Activated CD4-positive, alpha-beta memory T cell treated with anti-CD3 and anti-CD28 coated beads, Interleukin-2, amount 10 ng/mL, durations not matched to agents 7 days and 5 days (primary cell): ENCODE measurements at regions not wholly inside any gene's neighbourhood (a gene's known extent, or its start where the extent isn't known, plus 50 kb on each side); places are given as distances from the start of the nearest gene placed in this dataset.
"Not testable (repeated sequence)": the region's sequence is repeated elsewhere in the genome, so short reads cannot be mapped to it uniquely, and the experiment has no call there.

Source experiments
- CTCF ChIA-PET: fragments of 350-600 bp; sonication (Branson Sonifier 250); formaldehyde crosslinking; loops from one replicate; lab custom pipeline; 2021; ENCODE audit warnings: antibody characterized with exemption, inconsistent platforms; lab: Charles Lee
- POLR2A ChIA-PET: fragments of 350-600 bp; sonication (Branson Sonifier 250); formaldehyde crosslinking; loops from one replicate; lab custom pipeline; 2021; ENCODE audit warnings: antibody characterized with exemption; lab: Charles Lee
- DNase-seq: peaks from one replicate; pipeline ENCODE4 v3.0.0-alpha.2; 2020
- H3K27ac Mint-ChIP-seq: one replicate; pipeline ENCODE4 v1.8.0; 2021; ENCODE audit warnings: mild to moderate bottlenecking, mixed read lengths
- H3K27me3 Mint-ChIP-seq: one replicate; pipeline ENCODE4 v1.8.0; 2021; ENCODE audit warnings: mixed read lengths
- H3K36me3 Mint-ChIP-seq: one replicate; pipeline ENCODE4 v1.8.0; 2021; ENCODE audit warnings: low read depth, mixed read lengths
- H3K4me1 Mint-ChIP-seq: one replicate; pipeline ENCODE4 v1.8.0; 2021; ENCODE audit warnings: mixed read lengths
- H3K4me3 Mint-ChIP-seq: one replicate; pipeline ENCODE4 v1.8.0; 2021; ENCODE audit warnings: mild to moderate bottlenecking, mixed read lengths
- H3K9me3 Mint-ChIP-seq: one replicate; pipeline ENCODE4 v1.8.0; 2021; ENCODE audit warnings: mixed read lengths

- ChIA-PET POLR2A (no interaction called here), CTCF (no interaction called here)
- DNase-seq = no peak
- no peaks in the 10 kb centered on the region for H3K36me3 Mint-ChIP-seq
- no peak overlapping the region for H3K27ac Mint-ChIP-seq
- no peak overlapping the region for H3K4me3 Mint-ChIP-seq
- H3K4me1 Mint-ChIP-seq = no peaks in the 10 kb centered on the region
- no peaks in the 10 kb centered on the region for H3K27me3 Mint-ChIP-seq
- H3K9me3 Mint-ChIP-seq = no peaks in the 10 kb centered on the region
Observed at GRCh38 chr17:13154930-13155329, 137.1 kb upstream of the ELAC2 start.

GRCh38 chr17:13154398-13154797, 136.6 kb upstream of the ELAC2 start:
- H3K9me3 Mint-ChIP-seq = no peaks in the 10 kb centered on the region
- H3K27ac Mint-ChIP-seq = no peak overlapping the region
- DNase-seq = no peak
- no peaks in the 10 kb centered on the region for H3K4me1 Mint-ChIP-seq
- H3K27me3 Mint-ChIP-seq = no peaks in the 10 kb centered on the region
- POLR2A ChIA-PET = no interaction called here
- H3K4me3 Mint-ChIP-seq = no peak overlapping the region
- CTCF ChIA-PET = no interaction called here
- no peaks in the 10 kb centered on the region for H3K36me3 Mint-ChIP-seq

GRCh38 chr17:13153036-13153435, 135.2 kb upstream of the ELAC2 start:
- CTCF ChIA-PET = no interaction called here
- no peak for DNase-seq
- no peaks in the 10 kb centered on the region for H3K9me3 Mint-ChIP-seq
- no peaks in the 10 kb centered on the region for H3K36me3 Mint-ChIP-seq
- H3K27me3 Mint-ChIP-seq = no peaks in the 10 kb centered on the region
- POLR2A ChIA-PET = no interaction called here
- no peak overlapping the region for H3K27ac Mint-ChIP-seq
- no peaks in the 10 kb centered on the region for H3K4me1 Mint-ChIP-seq
- H3K4me3 Mint-ChIP-seq = no peak overlapping the region

- no peaks in the 10 kb centered on the region for H3K36me3 Mint-ChIP-seq
- no peaks in the 10 kb centered on the region for H3K4me1 Mint-ChIP-seq
- ChIA-PET POLR2A (no interaction called here), CTCF (no interaction called here)
- H3K27me3 Mint-ChIP-seq = no peaks in the 10 kb centered on the region
- H3K9me3 Mint-ChIP-seq = no peaks in the 10 kb centered on the region
- no peak overlapping the region for H3K4me3 Mint-ChIP-seq
- DNase-seq = no peak
- H3K27ac Mint-ChIP-seq = no peak overlapping the region
Observed at GRCh38 chr17:13152501-13152900, 134.7 kb upstream of the ELAC2 start.

GRCh38 chr17:13150738-13151137, 132.9 kb upstream of the ELAC2 start:
- H3K27ac Mint-ChIP-seq, H3K27me3 Mint-ChIP-seq, H3K36me3 Mint-ChIP-seq, H3K4me3 Mint-ChIP-seq, H3K4me1 Mint-ChIP-seq, DNase-seq, H3K9me3 Mint-ChIP-seq, POLR2A ChIA-PET, CTCF ChIA-PET: not testable (repeated sequence)

- no peak for DNase-seq
- ChIA-PET POLR2A (no interaction called here), CTCF (no interaction called here)
- Mint-ChIP-seq H3K4me3 (no peak overlapping the region), H3K27ac (no peak overlapping the region), H3K27me3 (peaks cover 4% of the 10 kb centered on the region), H3K9me3 (peaks cover 10% of the 10 kb centered on the region), H3K36me3 (no peaks in the 10 kb centered on the region), H3K4me1 (no peaks in the 10 kb centered on the region)
Observed at GRCh38 chr17:13143001-13143400, 125.2 kb upstream of the ELAC2 start.

GRCh38 chr17:13140750-13141149, 122.9 kb upstream of the ELAC2 start:
- Mint-ChIP-seq H3K9me3 (peaks cover 15% of the 10 kb centered on the region), H3K36me3 (no peaks in the 10 kb centered on the region), H3K4me3 (no peak overlapping the region), H3K27me3 (peaks cover 4% of the 10 kb centered on the region), H3K4me1 (no peaks in the 10 kb centered on the region), H3K27ac (no peak overlapping the region)
- POLR2A ChIA-PET = no interaction called here
- no peak for DNase-seq
- CTCF ChIA-PET = no interaction called here

GRCh38 chr17:13135506-13135905, 117.7 kb upstream of the ELAC2 start:
- H3K4me1 Mint-ChIP-seq = no peaks in the 10 kb centered on the region
- peaks cover 19% of the 10 kb centered on the region for H3K9me3 Mint-ChIP-seq
- peaks cover 4% of the 10 kb centered on the region for H3K27me3 Mint-ChIP-seq
- CTCF ChIA-PET = no interaction called here
- POLR2A ChIA-PET = no interaction called here
- no peak for DNase-seq
- H3K27ac Mint-ChIP-seq = no peak overlapping the region
- H3K36me3 Mint-ChIP-seq = no peaks in the 10 kb centered on the region
- no peak overlapping the region for H3K4me3 Mint-ChIP-seq

- Mint-ChIP-seq H3K4me3 (no peak overlapping the region), H3K27ac (no peak overlapping the region), H3K9me3 (peaks cover 13% of the 10 kb centered on the region), H3K36me3 (no peaks in the 10 kb centered on the region), H3K27me3 (peaks cover 4% of the 10 kb centered on the region), H3K4me1 (no peaks in the 10 kb centered on the region)
- ChIA-PET CTCF (no interaction called here), POLR2A (no interaction called here)
- DNase-seq = no peak
Observed at GRCh38 chr17:13134076-13134475, 116.2 kb upstream of the ELAC2 start.

GRCh38 chr17:13131225-13131624, 113.4 kb upstream of the ELAC2 start:
- Mint-ChIP-seq H3K4me1 (no peaks in the 10 kb centered on the region), H3K4me3 (no peak overlapping the region), H3K27ac (no peak overlapping the region), H3K9me3 (peaks cover 4% of the 10 kb centered on the region), H3K36me3 (no peaks in the 10 kb centered on the region), H3K27me3 (peaks cover 4% of the 10 kb centered on the region)
- no peak for DNase-seq
- ChIA-PET CTCF (no interaction called here), POLR2A (no interaction called here)

GRCh38 chr17:13129356-13129755, 111.5 kb upstream of the ELAC2 start:
- Mint-ChIP-seq H3K4me1 (no peaks in the 10 kb centered on the region), H3K27ac (no peak overlapping the region), H3K36me3 (no peaks in the 10 kb centered on the region), H3K4me3 (no peak overlapping the region), H3K27me3 (no peaks in the 10 kb centered on the region), H3K9me3 (no peaks in the 10 kb centered on the region)
- CTCF ChIA-PET = no interaction called here
- no peak for DNase-seq
- POLR2A ChIA-PET = no interaction called here

GRCh38 chr17:13128676-13129075, 110.8 kb upstream of the ELAC2 start:
- no peaks in the 10 kb centered on the region for H3K27me3 Mint-ChIP-seq
- H3K27ac Mint-ChIP-seq = no peak overlapping the region
- H3K36me3 Mint-ChIP-seq = no peaks in the 10 kb centered on the region
- no peaks in the 10 kb centered on the region for H3K4me1 Mint-ChIP-seq
- H3K4me3 Mint-ChIP-seq = no peak overlapping the region
- POLR2A ChIA-PET = no interaction called here
- no peak for DNase-seq
- CTCF ChIA-PET = no interaction called here
- no peaks in the 10 kb centered on the region for H3K9me3 Mint-ChIP-seq

- no peaks in the 10 kb centered on the region for H3K4me1 Mint-ChIP-seq
- H3K4me3 Mint-ChIP-seq = no peak overlapping the region
- CTCF ChIA-PET = no interaction called here
- H3K9me3 Mint-ChIP-seq = no peaks in the 10 kb centered on the region
- no peak overlapping the region for H3K27ac Mint-ChIP-seq
- no peaks in the 10 kb centered on the region for H3K27me3 Mint-ChIP-seq
- POLR2A ChIA-PET = no interaction called here
- DNase-seq = no peak
- no peaks in the 10 kb centered on the region for H3K36me3 Mint-ChIP-seq
Observed at GRCh38 chr17:13127921-13128602, 110.2 kb upstream of the ELAC2 start.

GRCh38 chr17:13120864-13121263, 103.0 kb upstream of the ELAC2 start:
- Mint-ChIP-seq H3K27me3 (no peaks in the 10 kb centered on the region), H3K9me3 (no peaks in the 10 kb centered on the region), H3K4me3 (no peak overlapping the region), H3K4me1 (no peaks in the 10 kb centered on the region), H3K36me3 (no peaks in the 10 kb centered on the region), H3K27ac (no peak overlapping the region)
- POLR2A ChIA-PET = interaction anchor here (0.6 kb wide), 1 partner anchor 380 kb away, joined by 3 read pairs; no protein-coding TSS in a partner anchor
- CTCF ChIA-PET = no interaction called here
- no peak for DNase-seq
